Liver (tissue), 8 donors: ENCODE measurements at regions not wholly inside any gene's neighbourhood (a gene's known extent, or its start where the extent isn't known, plus 50 kb on each side); places are given as distances from the start of the nearest gene placed in this dataset.
A peak's percentile ranks its signal among the peaks of the same experiment; 100 is the strongest.

Experiments used
- DNase-seq: peaks from one replicate; pipeline ENCODE4 v3.0.0-alpha.2; 2017; ENCODE audit warnings: low spot score
- H3K27ac ChIP-seq, 2 donors: one replicate each; pipeline ENCODE4 v1.7.0; 2013; ENCODE audit warnings: inconsistent platforms in 2 of 2, low read length in 2 of 2, control low read depth in 1 of 2, low read depth in 1 of 2, mild to moderate bottlenecking in 1 of 2
- H3K27me3 ChIP-seq, 4 donors: one replicate each; pipeline versions ENCODE4 v1.6.1 to v1.7.0; 2013; ENCODE audit warnings: low read length in 3 of 4, inconsistent platforms in 1 of 4, mild to moderate bottlenecking in 1 of 4, moderate library complexity in 1 of 4; ENCODE audit not compliant: control insufficient read depth in 4 of 4, insufficient read depth in 4 of 4
- H3K36me3 ChIP-seq, 4 donors: one replicate each; pipeline versions ENCODE4 v1.6.1 to v1.7.0; 2013; ENCODE audit warnings: low read length in 3 of 4, mild to moderate bottlenecking in 3 of 4, low read depth in 1 of 4, moderate library complexity in 1 of 4; ENCODE audit not compliant: control insufficient read depth in 4 of 4, insufficient read depth in 3 of 4
- H3K4me1 ChIP-seq, 4 donors: one replicate each; pipeline versions ENCODE4 v1.6.1 to v1.7.0; 2013; ENCODE audit warnings: low read length in 3 of 4, mild to moderate bottlenecking in 3 of 4, moderate library complexity in 1 of 4; ENCODE audit not compliant: control insufficient read depth in 4 of 4, insufficient read depth in 4 of 4
- H3K4me3 ChIP-seq, 3 donors: one replicate each; pipeline versions ENCODE4 v1.6.1 to v1.7.0; 2013; ENCODE audit warnings: low read length in 3 of 3, control low read depth in 1 of 3, low read depth in 1 of 3, mild to moderate bottlenecking in 1 of 3
- H3K9ac ChIP-seq, 2 donors: one replicate each; pipeline ENCODE4 v1.7.0; 2013; ENCODE audit warnings: low read length in 2 of 2, mild to moderate bottlenecking in 2 of 2, moderate library complexity in 2 of 2, control low read depth in 1 of 2, low read depth in 1 of 2
- H3K9me3 ChIP-seq, 4 donors: one replicate each; pipeline versions ENCODE4 v1.6.1 to v1.7.0; 2013; ENCODE audit warnings: low read length in 3 of 4; ENCODE audit not compliant: control insufficient read depth in 4 of 4
- FOXA1 ChIP-seq: IDR thresholded peaks from 2 replicates; pipeline ENCODE4 v1.6.1; 2016; ENCODE audit warnings: antibody characterized with exemption
- FOXA2 ChIP-seq: IDR thresholded peaks from 2 replicates; pipeline ENCODE4 v1.6.1; 2016; ENCODE audit warnings: antibody characterized with exemption
- GABPA ChIP-seq, 2 donors: IDR thresholded peaks in 1 of 2; conservative IDR thresholded peaks in 1 of 2; 2 replicates each; pipeline ENCODE4 v1.6.1; 2016; ENCODE audit warnings: antibody characterized with exemption in 2 of 2, mild to moderate bottlenecking in 1 of 2, moderate library complexity in 1 of 2
- HNF4A ChIP-seq, 2 donors: conservative IDR thresholded peaks; 2 replicates each; pipeline ENCODE4 v1.6.1; 2016; ENCODE audit warnings: antibody characterized with exemption in 2 of 2, mild to moderate bottlenecking in 2 of 2
- HNF4G ChIP-seq: IDR thresholded peaks from 2 replicates; pipeline ENCODE4 v1.6.1; 2016; ENCODE audit warnings: antibody characterized with exemption
- RAD21 ChIP-seq, 2 donors: IDR thresholded peaks; 2 replicates each; pipeline ENCODE4 v1.6.1; 2016; ENCODE audit warnings: antibody characterized with exemption in 2 of 2, mild to moderate bottlenecking in 2 of 2
- TAF1 ChIP-seq: conservative IDR thresholded peaks from 2 replicates; pipeline ENCODE4 v1.6.1; 2016; ENCODE audit warnings: antibody characterized with exemption, mild to moderate bottlenecking
- YY1 ChIP-seq: IDR thresholded peaks from 2 replicates; pipeline ENCODE4 v1.6.1; 2016; ENCODE audit warnings: antibody characterized with exemption, mild to moderate bottlenecking
- WGBS: extraction: QIAGEN DNeasy Blood & Tissue Kit; methylation state at CpG from one replicate; pipeline ENCODE4 v1.1.7; 2013; 5-methylcytosine and 5-hydroxymethylcytosine counted together
- TF ChIP-seq, protein P1 (sequence below): IDR thresholded peaks from 2 replicates; pipeline ENCODE4 v1.6.1; 2016; ENCODE audit warnings: antibody characterized with exemption, mild to moderate bottlenecking
- TF ChIP-seq, protein P2 (sequence below): fragments of 150-350 bp; IDR thresholded peaks from 2 replicates; pipeline ENCODE4 v1.5.1; 2017; ENCODE audit warnings: improper control_type of control experiment, low read depth, low read length; ENCODE audit not compliant: missing input control
- TF ChIP-seq, protein P3 (sequence below): IDR thresholded peaks from 2 replicates; pipeline ENCODE4 v1.6.1; 2016; ENCODE audit warnings: antibody characterized with exemption
- donor health status: healthy.
- donor health status: healthy.
- donor health status: healthy.
- donor health status: healthy.
- donor health status: healthy.

DNA sequence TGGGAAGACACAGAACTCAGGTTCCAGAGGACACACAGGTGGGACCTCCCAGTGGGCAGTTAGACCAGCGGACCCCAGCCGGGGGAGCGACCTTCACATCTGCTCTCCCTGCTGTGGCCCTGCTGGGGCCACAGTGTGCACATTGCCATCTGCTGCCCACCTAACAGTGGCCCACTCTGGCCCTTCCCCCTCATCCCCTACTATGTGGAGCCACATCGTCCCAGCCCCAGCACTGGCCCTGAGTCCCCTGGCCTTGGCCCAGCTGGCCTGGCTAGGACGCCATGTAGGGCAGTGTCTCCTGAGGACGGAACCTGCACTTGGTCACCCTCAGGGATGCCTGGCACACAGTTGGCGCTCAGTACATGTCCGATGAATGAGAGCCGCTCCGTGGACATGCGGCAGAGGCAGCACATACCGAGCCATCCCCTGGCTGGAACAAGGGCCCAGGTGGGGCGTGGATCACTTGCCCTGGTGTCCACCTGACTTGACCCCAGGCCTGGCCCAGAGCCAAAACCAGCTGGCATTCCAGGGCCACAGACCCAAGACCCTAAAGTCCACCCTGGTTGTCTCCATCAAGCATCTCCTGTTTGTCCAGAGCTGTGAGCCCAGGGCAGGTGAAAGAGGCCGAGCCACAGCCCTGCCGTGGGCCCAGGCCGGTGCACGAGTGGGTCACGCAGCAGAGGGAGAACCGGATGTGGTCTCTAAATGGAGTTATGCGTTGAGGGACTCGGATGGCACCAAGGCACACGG, 93.1 kb upstream of the FGF3 start (continued):
- TF ChIP-seq, protein P1, sequence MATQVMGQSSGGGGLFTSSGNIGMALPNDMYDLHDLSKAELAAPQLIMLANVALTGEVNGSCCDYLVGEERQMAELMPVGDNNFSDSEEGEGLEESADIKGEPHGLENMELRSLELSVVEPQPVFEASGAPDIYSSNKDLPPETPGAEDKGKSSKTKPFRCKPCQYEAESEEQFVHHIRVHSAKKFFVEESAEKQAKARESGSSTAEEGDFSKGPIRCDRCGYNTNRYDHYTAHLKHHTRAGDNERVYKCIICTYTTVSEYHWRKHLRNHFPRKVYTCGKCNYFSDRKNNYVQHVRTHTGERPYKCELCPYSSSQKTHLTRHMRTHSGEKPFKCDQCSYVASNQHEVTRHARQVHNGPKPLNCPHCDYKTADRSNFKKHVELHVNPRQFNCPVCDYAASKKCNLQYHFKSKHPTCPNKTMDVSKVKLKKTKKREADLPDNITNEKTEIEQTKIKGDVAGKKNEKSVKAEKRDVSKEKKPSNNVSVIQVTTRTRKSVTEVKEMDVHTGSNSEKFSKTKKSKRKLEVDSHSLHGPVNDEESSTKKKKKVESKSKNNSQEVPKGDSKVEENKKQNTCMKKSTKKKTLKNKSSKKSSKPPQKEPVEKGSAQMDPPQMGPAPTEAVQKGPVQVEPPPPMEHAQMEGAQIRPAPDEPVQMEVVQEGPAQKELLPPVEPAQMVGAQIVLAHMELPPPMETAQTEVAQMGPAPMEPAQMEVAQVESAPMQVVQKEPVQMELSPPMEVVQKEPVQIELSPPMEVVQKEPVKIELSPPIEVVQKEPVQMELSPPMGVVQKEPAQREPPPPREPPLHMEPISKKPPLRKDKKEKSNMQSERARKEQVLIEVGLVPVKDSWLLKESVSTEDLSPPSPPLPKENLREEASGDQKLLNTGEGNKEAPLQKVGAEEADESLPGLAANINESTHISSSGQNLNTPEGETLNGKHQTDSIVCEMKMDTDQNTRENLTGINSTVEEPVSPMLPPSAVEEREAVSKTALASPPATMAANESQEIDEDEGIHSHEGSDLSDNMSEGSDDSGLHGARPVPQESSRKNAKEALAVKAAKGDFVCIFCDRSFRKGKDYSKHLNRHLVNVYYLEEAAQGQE = no peak
- TF ChIP-seq FOXA1 = no peak
- no peak for TF ChIP-seq HNF4A (conservative IDR thresholded peaks at IDR 0.05)
- TF ChIP-seq HNF4G = no peak

DNA sequence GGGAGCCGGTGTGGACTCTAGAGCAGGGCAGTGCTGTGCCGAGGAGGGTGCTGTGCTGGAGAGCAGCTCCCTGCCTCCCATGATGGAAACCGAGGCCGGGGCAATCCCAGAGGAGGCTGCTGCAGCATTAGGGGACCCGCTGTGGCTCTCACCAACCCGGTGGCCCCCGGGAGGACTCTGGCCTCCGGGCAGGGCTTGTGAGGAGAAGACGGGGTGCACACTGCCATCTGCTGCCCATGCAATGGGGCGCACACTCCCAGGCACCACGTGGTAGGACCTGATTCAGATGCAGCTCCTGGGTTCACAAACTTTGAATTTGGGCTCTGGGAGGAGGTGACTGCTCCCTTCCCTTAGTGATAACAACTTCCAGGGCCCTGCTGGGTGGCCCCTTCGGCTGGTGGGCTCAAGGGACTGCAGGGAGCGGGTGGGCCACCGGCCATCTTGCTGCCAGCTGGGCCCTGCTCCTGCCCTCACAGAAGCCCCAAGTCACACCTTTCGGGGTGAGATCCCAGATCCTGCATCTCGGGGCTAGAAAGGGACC, 93.8 kb upstream of the FGF3 start:
- WGBS = 67% methylated on average over 16 of the region's 16 CpGs
- TF ChIP-seq, protein P2, sequence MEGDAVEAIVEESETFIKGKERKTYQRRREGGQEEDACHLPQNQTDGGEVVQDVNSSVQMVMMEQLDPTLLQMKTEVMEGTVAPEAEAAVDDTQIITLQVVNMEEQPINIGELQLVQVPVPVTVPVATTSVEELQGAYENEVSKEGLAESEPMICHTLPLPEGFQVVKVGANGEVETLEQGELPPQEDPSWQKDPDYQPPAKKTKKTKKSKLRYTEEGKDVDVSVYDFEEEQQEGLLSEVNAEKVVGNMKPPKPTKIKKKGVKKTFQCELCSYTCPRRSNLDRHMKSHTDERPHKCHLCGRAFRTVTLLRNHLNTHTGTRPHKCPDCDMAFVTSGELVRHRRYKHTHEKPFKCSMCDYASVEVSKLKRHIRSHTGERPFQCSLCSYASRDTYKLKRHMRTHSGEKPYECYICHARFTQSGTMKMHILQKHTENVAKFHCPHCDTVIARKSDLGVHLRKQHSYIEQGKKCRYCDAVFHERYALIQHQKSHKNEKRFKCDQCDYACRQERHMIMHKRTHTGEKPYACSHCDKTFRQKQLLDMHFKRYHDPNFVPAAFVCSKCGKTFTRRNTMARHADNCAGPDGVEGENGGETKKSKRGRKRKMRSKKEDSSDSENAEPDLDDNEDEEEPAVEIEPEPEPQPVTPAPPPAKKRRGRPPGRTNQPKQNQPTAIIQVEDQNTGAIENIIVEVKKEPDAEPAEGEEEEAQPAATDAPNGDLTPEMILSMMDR = peak; percentile 31
- TF ChIP-seq RAD21 (IDR thresholded peaks at IDR 0.05) (peak; percentile 34 to 50), YY1 (no peak)
- Histone ChIP-seq H3K4me3 (no peak overlapping the region), H3K9me3 (no peaks in the 10 kb centered on the region), H3K27me3 (no peaks in the 10 kb centered on the region), H3K36me3 (no peaks in the 10 kb centered on the region), H3K27ac (no peak overlapping the region), H3K4me1 (peaks cover 5 to 37% (median 13%) of the 10 kb centered on the region in 4 donors), H3K9ac (no peak overlapping the region)
- no peak for DNase-seq

DNA sequence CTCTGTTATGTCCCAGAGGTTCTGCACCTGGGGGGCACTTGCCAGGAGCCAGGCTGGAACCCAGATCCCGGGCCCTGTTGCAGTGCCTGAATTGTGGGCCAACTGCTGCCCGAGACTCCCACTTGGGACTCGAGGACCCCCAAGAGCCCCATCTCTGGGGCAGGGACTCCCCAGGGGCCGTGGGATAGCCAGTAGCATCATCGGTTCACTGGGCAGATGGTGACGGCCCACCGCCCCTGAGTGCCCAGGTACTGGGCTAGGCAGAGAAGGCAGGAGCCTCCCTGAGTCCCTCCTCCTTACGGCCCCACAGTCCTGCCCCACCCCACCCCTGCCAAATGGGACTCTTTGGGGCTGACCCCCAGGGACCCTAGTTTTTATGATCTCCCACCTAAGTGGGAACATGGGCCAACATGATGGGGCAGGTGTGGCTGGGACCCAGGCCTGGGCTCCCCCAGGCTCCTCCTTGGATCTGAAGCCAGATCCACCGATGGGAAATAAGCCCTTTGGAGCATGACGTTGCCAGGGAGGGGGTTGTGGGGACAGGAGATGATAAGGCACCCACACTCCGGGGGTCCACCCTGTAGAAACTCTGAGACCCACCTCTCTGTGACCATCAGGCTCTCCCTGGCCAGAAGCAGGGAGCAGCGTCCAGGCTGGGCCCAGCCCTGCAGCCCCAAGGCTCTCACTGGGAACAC, 94.5 kb upstream of the FGF3 start:
- no peak for TF ChIP-seq GABPA (IDR thresholded peaks at IDR 0.05 in 1 of 2, conservative IDR thresholded peaks at IDR 0.05 in 1 of 2)
- TF ChIP-seq, protein P2 = no peak
- TF ChIP-seq FOXA2 = no peak
- no peak for TF ChIP-seq FOXA1
- TF ChIP-seq, protein P3, sequence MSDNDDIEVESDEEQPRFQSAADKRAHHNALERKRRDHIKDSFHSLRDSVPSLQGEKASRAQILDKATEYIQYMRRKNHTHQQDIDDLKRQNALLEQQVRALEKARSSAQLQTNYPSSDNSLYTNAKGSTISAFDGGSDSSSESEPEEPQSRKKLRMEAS = no peak
- no peak for TF ChIP-seq HNF4A (conservative IDR thresholded peaks at IDR 0.05)
- TF ChIP-seq TAF1 = no peak
- no peak for DNase-seq
- Histone ChIP-seq H3K4me1 (peaks cover 6 to 45% (median 19%) of the 10 kb centered on the region in 4 donors), H3K4me3 (no peak overlapping the region), H3K27ac (no peak overlapping the region), H3K27me3 (no peaks in the 10 kb centered on the region), H3K9me3 (no peaks in the 10 kb centered on the region), H3K36me3 (no peaks in the 10 kb centered on the region), H3K9ac (no peak overlapping the region)
- 93% methylated on average over 12 of the region's 12 CpGs for WGBS
